ENCODE measurements at regions not wholly inside any gene's neighbourhood (a gene's known extent, or its start where the extent isn't known, plus 50 kb on each side); places are given as distances from the start of the nearest gene placed in this dataset.

GRCh38 chr5:163622799-163623198 is 117.4 kb downstream of the MAT2B start:
- TF ChIP-seq CTCF (IDR thresholded peaks at IDR 0.05; ENCODE audit: extremely low read depth in 1 of 2, insufficient read depth in 1 of 2, low read depth in 1 of 2, low read length in 2 of 2), result no peak
- TF ChIP-seq EZH2 (IDR thresholded peaks at IDR 0.05; ENCODE audit: borderline replicate concordance, low read depth, low read length, severe bottlenecking), result no peak
- no peak for TF ChIP-seq MAX (IDR thresholded peaks at IDR 0.05; ENCODE audit: insufficient read depth, insufficient read length)
- no peak for TF ChIP-seq POLR2A (IDR thresholded peaks at IDR 0.05; ENCODE audit: low read depth, low read length)
- no peak for TF ChIP-seq GATA2 (IDR thresholded peaks at IDR 0.05; ENCODE audit: insufficient read depth, insufficient read length, low read depth, low read length)
- no peak for TF ChIP-seq POLR2AphosphoS5 (IDR thresholded peaks at IDR 0.05; ENCODE audit: insufficient read depth, low read depth, low read length)

Measured in endothelial cell of umbilical vein (primary cell).